H9 (cell line): ENCODE measurements at regions not wholly inside any gene's neighbourhood (a gene's known extent, or its start where the extent isn't known, plus 50 kb on each side); places are given as distances from the start of the nearest gene placed in this dataset.

Experiments
- DNase-seq: peaks from one replicate; pipeline ENCODE4 v3.0.0-alpha.2; 2017
- H2AFZ ChIP-seq: one replicate; pipeline ENCODE4 v1.6.1; 2013; ENCODE audit warnings: mild to moderate bottlenecking, low read length, control low read depth, moderate library complexity
- H2AK5ac ChIP-seq: 2 replicates; pipeline ENCODE4 v1.6.1; 2013; ENCODE audit warnings: low read length, control low read depth, mixed read lengths; ENCODE audit not compliant: insufficient read length
- H2BK120ac ChIP-seq: one replicate; pipeline ENCODE4 v1.6.1; 2013; ENCODE audit warnings: low read depth, mild to moderate bottlenecking, low read length, control low read depth, inconsistent platforms; ENCODE audit not compliant: poor library complexity, severe bottlenecking
- H2BK12ac ChIP-seq: 2 replicates; pipeline ENCODE4 v1.6.1; 2013; ENCODE audit warnings: low read length, control low read depth, mixed read lengths, low read depth; ENCODE audit not compliant: insufficient read length
- H2BK15ac ChIP-seq: 2 replicates; pipeline ENCODE4 v1.6.1; 2013; ENCODE audit warnings: low read depth, low read length, control low read depth
- H2BK20ac ChIP-seq: one replicate; pipeline ENCODE4 v1.6.1; 2013; ENCODE audit warnings: low read depth, mild to moderate bottlenecking, low read length, control low read depth, inconsistent platforms; ENCODE audit not compliant: poor library complexity, severe bottlenecking
- H2BK5ac ChIP-seq: 2 replicates; pipeline ENCODE4 v1.6.1; 2013; ENCODE audit warnings: low read length, control low read depth, mixed read lengths; ENCODE audit not compliant: insufficient read length
- H3K14ac ChIP-seq: 2 replicates; pipeline ENCODE4 v1.6.1; 2013; ENCODE audit warnings: low read length, control low read depth; ENCODE audit not compliant: insufficient read depth
- H3K18ac ChIP-seq: 2 replicates; pipeline ENCODE4 v1.6.1; 2013; ENCODE audit warnings: low read depth, mild to moderate bottlenecking, mixed read lengths, low read length, control low read depth; ENCODE audit not compliant: insufficient read length
- H3K23ac ChIP-seq: 2 replicates; pipeline ENCODE4 v1.6.1; 2013; ENCODE audit warnings: low read length, control low read depth, mixed read lengths, low read depth; ENCODE audit not compliant: insufficient read length
- H3K23me2 ChIP-seq: 2 replicates; pipeline ENCODE4 v1.6.1; 2013; ENCODE audit warnings: low read depth, mild to moderate bottlenecking, mixed read lengths, low read length, control low read depth; ENCODE audit not compliant: insufficient read length, poor library complexity, severe bottlenecking
- H3K27ac ChIP-seq: 2 replicates; pipeline ENCODE4 v1.5.1; 2013; ENCODE audit warnings: low read length, control low read depth, mixed read lengths, low read depth; ENCODE audit not compliant: insufficient read length
- H3K27me3 ChIP-seq: 2 replicates; pipeline ENCODE4 v1.6.1; 2013; ENCODE audit warnings: low read length, control low read depth, inconsistent platforms; ENCODE audit not compliant: insufficient read depth
- H3K4ac ChIP-seq: 2 replicates; pipeline ENCODE4 v1.6.1; 2013; ENCODE audit warnings: low read depth, mild to moderate bottlenecking, control low read depth, inconsistent platforms, low read length, moderate library complexity
- H3K4me1 ChIP-seq: 2 replicates; pipeline ENCODE4 v1.6.1; 2013; ENCODE audit warnings: low read length, control low read depth, inconsistent platforms; ENCODE audit not compliant: insufficient read depth
- H3K4me2 ChIP-seq: 2 replicates; pipeline ENCODE4 v1.6.1; 2013; ENCODE audit warnings: low read length, control low read depth, mixed read lengths; ENCODE audit not compliant: insufficient read length, insufficient read depth
- H3K56ac ChIP-seq: 2 replicates; pipeline ENCODE4 v1.6.1; 2013; ENCODE audit warnings: low read depth, mild to moderate bottlenecking, mixed read lengths, low read length, control low read depth; ENCODE audit not compliant: insufficient read length
- H3K79me1 ChIP-seq: 2 replicates; pipeline ENCODE4 v1.6.1; 2013; ENCODE audit warnings: low read depth, mild to moderate bottlenecking, moderate library complexity, low read length, control low read depth, inconsistent platforms; ENCODE audit not compliant: insufficient read depth, poor library complexity, severe bottlenecking
- H3K79me2 ChIP-seq: 2 replicates; pipeline ENCODE4 v1.6.1; 2013; ENCODE audit warnings: low read length, control low read depth, inconsistent platforms; ENCODE audit not compliant: insufficient read depth
- H3K9ac ChIP-seq: 2 replicates; pipeline ENCODE4 v1.6.1; 2013; ENCODE audit warnings: low read length, control low read depth, mixed read lengths; ENCODE audit not compliant: insufficient read length; ENCODE audit errors: extremely low read depth
- H3K9me3 ChIP-seq: one replicate; pipeline ENCODE4 v1.6.1; 2013; ENCODE audit warnings: low read depth, low read length, inconsistent platforms; ENCODE audit not compliant: control insufficient read depth
- H3T11ph ChIP-seq: one replicate; pipeline ENCODE4 v1.6.1; 2013; ENCODE audit warnings: mild to moderate bottlenecking, low read length, control low read depth, inconsistent platforms
- H4K20me1 ChIP-seq: one replicate; pipeline ENCODE4 v1.6.1; 2013; ENCODE audit not compliant: control insufficient read depth, insufficient read length, insufficient read depth
- H4K5ac ChIP-seq: 2 replicates; pipeline ENCODE4 v1.6.1; 2013; ENCODE audit warnings: low read depth, mild to moderate bottlenecking, mixed read lengths, low read length, control low read depth; ENCODE audit not compliant: insufficient read length
- H4K8ac ChIP-seq: replicated peaks from 2 replicates; pipeline ENCODE4 v1.6.1; 2013; ENCODE audit warnings: low read length, control low read depth, mixed read lengths, low read depth; ENCODE audit not compliant: insufficient read length
- H4K91ac ChIP-seq: 2 replicates; pipeline ENCODE4 v1.6.1; 2013; ENCODE audit warnings: low read depth, mild to moderate bottlenecking, moderate library complexity, mixed read lengths, low read length, control low read depth; ENCODE audit not compliant: insufficient read length
- H3K27ac Mint-ChIP-seq, 3 experiments: 2 replicates in 2 of 3; 3 replicates in 1 of 3; pipeline ENCODE4 v1.8.0; 2020 to 2021; ENCODE audit warnings: mixed read lengths in 3 of 3, mild to moderate bottlenecking in 1 of 3, moderate library complexity in 1 of 3
- H3K27me3 Mint-ChIP-seq: 2 replicates; pipeline ENCODE4 v1.8.0; 2021; ENCODE audit warnings: low read depth, mild to moderate bottlenecking, moderate library complexity, mixed read lengths
- H3K36me3 Mint-ChIP-seq, 3 experiments: 2 replicates in 2 of 3; 3 replicates in 1 of 3; pipeline ENCODE4 v1.8.0; 2020 to 2021; ENCODE audit warnings: low read depth in 3 of 3, mixed read lengths in 3 of 3; ENCODE audit not compliant: insufficient read depth in 1 of 3
- H3K4me1 Mint-ChIP-seq, 2 experiments: 2 replicates each; pipeline ENCODE4 v1.8.0; 2020; ENCODE audit warnings: mixed read lengths in 2 of 2
- H3K4me3 Mint-ChIP-seq, 2 experiments: 2 replicates in 1 of 2; 3 replicates in 1 of 2; pipeline ENCODE4 v1.8.0; 2020 to 2021; ENCODE audit warnings: mild to moderate bottlenecking in 2 of 2, mixed read lengths in 2 of 2, moderate library complexity in 1 of 2
- H3K9me3 Mint-ChIP-seq, 2 experiments: 2 replicates in 1 of 2; 3 replicates in 1 of 2; pipeline ENCODE4 v1.8.0; 2020; ENCODE audit warnings: mild to moderate bottlenecking in 2 of 2, mixed read lengths in 2 of 2, moderate library complexity in 1 of 2
- WGBS: extraction: QIAGEN DNeasy Blood & Tissue Kit; methylation state at CpG from one replicate; pipeline ENCODE4 v1.1.7; 2013; ENCODE audit warnings: missing lambda C conversion rate, low lambda C conversion rate, mixed read lengths; ENCODE audit not compliant: insufficient read length; ENCODE audit errors: extremely low coverage; 5-methylcytosine and 5-hydroxymethylcytosine counted together
- TF ChIP-seq, protein P1 (sequence below): fragments of 200-600 bp; sonication (generic); conservative IDR thresholded peaks from 3 replicates; pipeline ENCODE4 v1.8.0; 2021; ENCODE audit warnings: antibody characterized with exemption, mild to moderate bottlenecking

DNA sequence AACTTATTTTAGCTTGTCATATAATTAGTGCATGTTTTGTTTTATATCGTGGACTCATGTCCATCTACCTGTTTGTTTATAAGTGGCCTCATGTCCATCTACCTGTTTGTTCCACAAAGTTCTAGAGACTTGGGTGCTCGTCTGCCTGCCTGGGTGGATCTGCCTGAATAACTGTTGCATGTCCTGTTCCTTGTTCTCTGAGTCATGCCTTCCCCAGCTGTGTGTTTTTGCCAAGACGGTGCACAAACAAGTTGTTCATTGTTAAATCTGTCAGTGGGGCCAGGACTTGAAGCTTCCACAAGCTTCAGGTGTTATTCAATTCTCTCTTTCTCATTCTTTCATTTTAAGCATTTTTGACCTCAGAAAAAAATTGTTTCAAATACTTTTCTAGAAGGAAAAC lies 358.0 kb upstream of the CITED2 start:
- no peaks in the 10 kb centered on the region for H3K36me3 Mint-ChIP-seq
- H2BK5ac ChIP-seq: no peak overlapping the region
- no peaks in the 10 kb centered on the region for H3K9me3 Mint-ChIP-seq
- WGBS: no CpG with 5 or more reads among the region's 3 CpGs
- H3K4me1 ChIP-seq: no peaks in the 10 kb centered on the region; the same call in 1 of the 2 replicates
- no peak overlapping the region for H3K4ac ChIP-seq
- TF ChIP-seq, protein P1, sequence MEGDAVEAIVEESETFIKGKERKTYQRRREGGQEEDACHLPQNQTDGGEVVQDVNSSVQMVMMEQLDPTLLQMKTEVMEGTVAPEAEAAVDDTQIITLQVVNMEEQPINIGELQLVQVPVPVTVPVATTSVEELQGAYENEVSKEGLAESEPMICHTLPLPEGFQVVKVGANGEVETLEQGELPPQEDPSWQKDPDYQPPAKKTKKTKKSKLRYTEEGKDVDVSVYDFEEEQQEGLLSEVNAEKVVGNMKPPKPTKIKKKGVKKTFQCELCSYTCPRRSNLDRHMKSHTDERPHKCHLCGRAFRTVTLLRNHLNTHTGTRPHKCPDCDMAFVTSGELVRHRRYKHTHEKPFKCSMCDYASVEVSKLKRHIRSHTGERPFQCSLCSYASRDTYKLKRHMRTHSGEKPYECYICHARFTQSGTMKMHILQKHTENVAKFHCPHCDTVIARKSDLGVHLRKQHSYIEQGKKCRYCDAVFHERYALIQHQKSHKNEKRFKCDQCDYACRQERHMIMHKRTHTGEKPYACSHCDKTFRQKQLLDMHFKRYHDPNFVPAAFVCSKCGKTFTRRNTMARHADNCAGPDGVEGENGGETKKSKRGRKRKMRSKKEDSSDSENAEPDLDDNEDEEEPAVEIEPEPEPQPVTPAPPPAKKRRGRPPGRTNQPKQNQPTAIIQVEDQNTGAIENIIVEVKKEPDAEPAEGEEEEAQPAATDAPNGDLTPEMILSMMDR: no peak
- no peak overlapping the region for H3K23ac ChIP-seq
- no peak overlapping the region for H3K56ac ChIP-seq
- no peak overlapping the region for H2BK20ac ChIP-seq
- no peak overlapping the region for H4K91ac ChIP-seq
- no peak overlapping the region for H3K9ac ChIP-seq
- no peaks in the 10 kb centered on the region for H3K23me2 ChIP-seq
- H3K4me2 ChIP-seq: no peak overlapping the region
- no peak overlapping the region for H3K18ac ChIP-seq
- H2AFZ ChIP-seq: no peak overlapping the region
- H3K27ac Mint-ChIP-seq: no peak overlapping the region
- no peak overlapping the region for H2BK120ac ChIP-seq
- H3K14ac ChIP-seq: no peak overlapping the region
- H4K8ac ChIP-seq: no peak overlapping the region
- H2AK5ac ChIP-seq: no peak overlapping the region
- H3K79me2 ChIP-seq: no peaks in the 10 kb centered on the region
- no peak overlapping the region for H2BK12ac ChIP-seq
- DNase-seq: no peak
- H4K5ac ChIP-seq: no peak overlapping the region
- H3K4me3 Mint-ChIP-seq: no peak overlapping the region
- H3K27me3 ChIP-seq: no peaks in the 10 kb centered on the region
- H3K27ac ChIP-seq: no peak overlapping the region
- H3K79me1 ChIP-seq: no peaks in the 10 kb centered on the region
- H3K27me3 Mint-ChIP-seq: no peaks in the 10 kb centered on the region
- H2BK15ac ChIP-seq: no peak overlapping the region
- no peaks in the 10 kb centered on the region for H3K4me1 Mint-ChIP-seq
- no peaks in the 10 kb centered on the region for H3K9me3 ChIP-seq
- H3T11ph ChIP-seq: no peak overlapping the region
- H4K20me1 ChIP-seq: no peaks in the 10 kb centered on the region
